ENCODE measurements at regions not wholly inside any gene's neighbourhood (a gene's known extent, or its start where the extent isn't known, plus 50 kb on each side); places are given as distances from the start of the nearest gene placed in this dataset.

DNA sequence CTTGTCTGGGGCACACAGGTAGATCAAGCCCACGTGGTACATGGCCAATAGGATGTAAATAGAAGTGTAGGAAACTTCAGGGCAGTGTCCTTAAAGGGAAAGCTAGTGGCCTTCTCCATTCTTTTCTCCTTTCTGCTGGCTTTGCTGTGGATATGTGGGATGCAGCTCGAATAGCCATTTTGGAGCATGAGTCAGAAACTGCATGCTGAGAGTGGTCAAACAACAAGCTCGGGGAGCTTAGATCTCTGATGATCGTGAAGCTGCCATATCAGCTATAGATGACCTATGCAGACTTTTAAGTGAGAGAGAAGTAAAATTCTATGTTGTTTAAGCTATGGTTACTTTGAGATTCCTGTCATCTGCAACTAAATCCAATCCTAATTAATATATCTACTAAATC, 241.3 kb upstream of the DAAM1 start:
- no peak for DNase-seq
- Histone ChIP-seq H2BK20ac (ENCODE audit: low read depth, low read length, poor library complexity, severe bottlenecking) (no peak overlapping the region), H4K8ac (replicated peaks; ENCODE audit: insufficient read length, low read depth, low read length) (no peak overlapping the region), H3K4ac (ENCODE audit: low read depth, low read length) (no peak overlapping the region), H3K14ac (ENCODE audit: insufficient read depth, low read length) (no peak overlapping the region), H3T11ph (ENCODE audit: low read length) (no peak overlapping the region), H3K23me2 (ENCODE audit: insufficient read length, low read depth, low read length, poor library complexity, severe bottlenecking) (no peaks in the 10 kb centered on the region), H3K27ac (ENCODE audit: insufficient read length, low read depth, low read length) (no peak overlapping the region), H3K79me2 (ENCODE audit: insufficient read depth, low read length) (no peaks in the 10 kb centered on the region), H3K23ac (ENCODE audit: insufficient read length, low read depth, low read length) (no peak overlapping the region), H3K4me2 (ENCODE audit: insufficient read depth, insufficient read length, low read length) (no peak overlapping the region), H3K79me1 (ENCODE audit: insufficient read depth, low read depth, low read length, poor library complexity, severe bottlenecking) (no peaks in the 10 kb centered on the region), H3K9me3 (ENCODE audit: control insufficient read depth, low read depth, low read length) (no peaks in the 10 kb centered on the region), H2BK12ac (ENCODE audit: insufficient read length, low read depth, low read length) (no peak overlapping the region), H2AFZ (ENCODE audit: low read length) (no peak overlapping the region), H2BK120ac (ENCODE audit: low read depth, low read length, poor library complexity, severe bottlenecking) (no peak overlapping the region), H3K56ac (ENCODE audit: insufficient read length, low read depth, low read length) (no peak overlapping the region), H4K5ac (ENCODE audit: insufficient read length, low read depth, low read length) (no peak overlapping the region), H2BK15ac (ENCODE audit: low read depth, low read length) (no peak overlapping the region), H3K4me1 (ENCODE audit: insufficient read depth, low read length) (peaks cover 2% of the 10 kb centered on the region; the same call in 1 of the 2 replicates), H2BK5ac (ENCODE audit: insufficient read length, low read length) (no peak overlapping the region), H2AK5ac (ENCODE audit: insufficient read length, low read length) (no peak overlapping the region), H4K91ac (ENCODE audit: insufficient read length, low read depth, low read length) (no peak overlapping the region), H3K18ac (ENCODE audit: insufficient read length, low read depth, low read length) (no peak overlapping the region), H3K27me3 (ENCODE audit: insufficient read depth, low read length) (no peaks in the 10 kb centered on the region), H3K9ac (ENCODE audit: extremely low read depth, insufficient read length, low read length) (no peak overlapping the region), H4K20me1 (ENCODE audit: control insufficient read depth, insufficient read depth, insufficient read length) (no peaks in the 10 kb centered on the region)
- H3K4me1 Mint-ChIP-seq: peaks cover 7 to 14% of the 10 kb centered on the region in 2 experiments
- H3K4me3 Mint-ChIP-seq: no peak overlapping the region
- TF ChIP-seq, protein P1, sequence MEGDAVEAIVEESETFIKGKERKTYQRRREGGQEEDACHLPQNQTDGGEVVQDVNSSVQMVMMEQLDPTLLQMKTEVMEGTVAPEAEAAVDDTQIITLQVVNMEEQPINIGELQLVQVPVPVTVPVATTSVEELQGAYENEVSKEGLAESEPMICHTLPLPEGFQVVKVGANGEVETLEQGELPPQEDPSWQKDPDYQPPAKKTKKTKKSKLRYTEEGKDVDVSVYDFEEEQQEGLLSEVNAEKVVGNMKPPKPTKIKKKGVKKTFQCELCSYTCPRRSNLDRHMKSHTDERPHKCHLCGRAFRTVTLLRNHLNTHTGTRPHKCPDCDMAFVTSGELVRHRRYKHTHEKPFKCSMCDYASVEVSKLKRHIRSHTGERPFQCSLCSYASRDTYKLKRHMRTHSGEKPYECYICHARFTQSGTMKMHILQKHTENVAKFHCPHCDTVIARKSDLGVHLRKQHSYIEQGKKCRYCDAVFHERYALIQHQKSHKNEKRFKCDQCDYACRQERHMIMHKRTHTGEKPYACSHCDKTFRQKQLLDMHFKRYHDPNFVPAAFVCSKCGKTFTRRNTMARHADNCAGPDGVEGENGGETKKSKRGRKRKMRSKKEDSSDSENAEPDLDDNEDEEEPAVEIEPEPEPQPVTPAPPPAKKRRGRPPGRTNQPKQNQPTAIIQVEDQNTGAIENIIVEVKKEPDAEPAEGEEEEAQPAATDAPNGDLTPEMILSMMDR (conservative IDR thresholded peaks at IDR 0.05): no peak
- H3K27ac Mint-ChIP-seq: no peak overlapping the region
- no CpG with 5 or more reads among the region's 4 CpGs for WGBS (ENCODE audit: extremely low coverage, insufficient read length, low lambda C conversion rate)
- H3K9me3 Mint-ChIP-seq: peaks cover 3 to 9% of the 10 kb centered on the region in 2 experiments; a peak in 2 of 5 replicates
- no peaks in the 10 kb centered on the region for H3K27me3 Mint-ChIP-seq (ENCODE audit: low read depth)
- H3K36me3 Mint-ChIP-seq (ENCODE audit: insufficient read depth in 1 of 3, low read depth in 3 of 3): peaks cover 0 to 3% (median 0%) of the 10 kb centered on the region in 3 experiments; a peak in 1 of 7 replicates
